ENCODE measurements at regions not wholly inside any gene's neighbourhood (a gene's known extent, or its start where the extent isn't known, plus 50 kb on each side); places are given as distances from the start of the nearest gene placed in this dataset.

DNA sequence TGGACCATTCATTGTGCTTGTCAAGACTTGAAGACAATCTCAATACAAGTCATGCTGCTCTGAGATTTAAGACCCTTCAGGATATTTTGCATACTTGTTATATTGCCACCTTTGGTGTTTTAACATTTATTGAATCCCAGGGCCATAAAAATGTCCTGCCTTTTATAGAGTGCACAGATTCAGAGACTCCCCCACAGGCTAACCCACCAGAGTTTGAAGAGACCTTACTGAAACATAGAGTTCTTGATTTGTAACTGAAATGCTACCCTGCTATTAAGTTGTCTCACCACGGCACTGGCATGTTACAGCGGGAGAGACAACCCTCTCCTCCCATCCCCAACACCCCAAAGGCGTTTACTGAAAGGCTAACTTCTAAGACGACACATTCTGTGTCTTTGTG is 313.9 kb upstream of the USP24 start:
- TF ChIP-seq POLR2A (IDR thresholded peaks at IDR 0.05; ENCODE audit: low read length), result no peak
- no peak for TF ChIP-seq GATA1 (IDR thresholded peaks at IDR 0.05; ENCODE audit: low read depth, low read length)

Data from erythroblast (primary cell).